ENCODE measurements at regions not wholly inside any gene's neighbourhood (a gene's known extent, or its start where the extent isn't known, plus 50 kb on each side); places are given as distances from the start of the nearest gene placed in this dataset.

DNA sequence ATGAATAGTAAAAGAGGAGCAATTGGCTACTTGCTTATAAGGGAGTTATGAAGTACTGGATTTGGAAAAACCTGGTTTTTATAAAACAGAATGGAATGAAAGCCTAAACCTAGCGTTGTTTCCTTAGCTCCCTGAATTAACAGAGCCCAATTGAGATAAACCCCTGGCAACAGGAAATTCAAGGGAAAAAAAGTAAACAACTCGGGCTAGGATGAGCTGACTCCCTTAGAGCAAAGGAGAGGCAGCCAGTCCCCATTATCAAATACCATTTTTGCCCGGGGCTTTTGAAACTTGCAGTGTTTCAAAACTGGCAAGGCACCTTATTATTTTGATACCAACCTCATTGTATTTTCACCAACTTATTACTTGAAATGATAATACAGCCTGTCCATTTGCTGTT, 587.5 kb downstream of the CD109 start:
- TF ChIP-seq POLR2AphosphoS5 (IDR thresholded peaks at IDR 0.05) (no peak), CTCF (IDR thresholded peaks at IDR 0.05) (no peak)

All from breast epithelium (tissue), 3 donors.